ENCODE measurements at regions not wholly inside any gene's neighbourhood (a gene's known extent, or its start where the extent isn't known, plus 50 kb on each side); places are given as distances from the start of the nearest gene placed in this dataset.

DNA sequence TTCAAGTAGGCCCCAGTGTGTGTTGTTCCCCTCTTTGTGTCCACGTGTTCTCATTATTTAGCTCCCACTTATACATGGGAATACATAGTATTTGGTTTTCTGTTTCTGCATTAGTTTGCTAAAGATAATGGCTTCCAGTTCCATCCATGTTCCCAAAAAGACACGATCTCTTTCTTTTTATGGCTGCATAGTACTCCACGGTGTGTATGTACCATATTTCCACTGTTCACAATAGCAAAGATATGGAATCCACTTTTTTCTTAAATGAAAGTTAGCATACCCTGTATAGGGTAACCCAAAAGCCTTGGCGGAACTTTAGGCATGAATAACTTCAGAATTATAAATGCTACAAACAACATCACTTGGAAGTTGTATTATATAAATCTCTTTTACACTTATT, 83.4 kb upstream of the NDUFV2 start:
- H3K27me3 ChIP-seq (ENCODE audit: low read length): no peaks in the 10 kb centered on the region
- H3K27ac ChIP-seq (ENCODE audit: low read length): no peak overlapping the region
- ChIA-PET CTCF (no interaction called here), POLR2A (ENCODE audit: unreplicated experiment) (no interaction called here)
- no peaks in the 10 kb centered on the region for H3K9me3 ChIP-seq (ENCODE audit: low read length)
- no peaks in the 10 kb centered on the region for H3K36me3 ChIP-seq (ENCODE audit: low read depth, low read length)
- TF ChIP-seq, protein P1, sequence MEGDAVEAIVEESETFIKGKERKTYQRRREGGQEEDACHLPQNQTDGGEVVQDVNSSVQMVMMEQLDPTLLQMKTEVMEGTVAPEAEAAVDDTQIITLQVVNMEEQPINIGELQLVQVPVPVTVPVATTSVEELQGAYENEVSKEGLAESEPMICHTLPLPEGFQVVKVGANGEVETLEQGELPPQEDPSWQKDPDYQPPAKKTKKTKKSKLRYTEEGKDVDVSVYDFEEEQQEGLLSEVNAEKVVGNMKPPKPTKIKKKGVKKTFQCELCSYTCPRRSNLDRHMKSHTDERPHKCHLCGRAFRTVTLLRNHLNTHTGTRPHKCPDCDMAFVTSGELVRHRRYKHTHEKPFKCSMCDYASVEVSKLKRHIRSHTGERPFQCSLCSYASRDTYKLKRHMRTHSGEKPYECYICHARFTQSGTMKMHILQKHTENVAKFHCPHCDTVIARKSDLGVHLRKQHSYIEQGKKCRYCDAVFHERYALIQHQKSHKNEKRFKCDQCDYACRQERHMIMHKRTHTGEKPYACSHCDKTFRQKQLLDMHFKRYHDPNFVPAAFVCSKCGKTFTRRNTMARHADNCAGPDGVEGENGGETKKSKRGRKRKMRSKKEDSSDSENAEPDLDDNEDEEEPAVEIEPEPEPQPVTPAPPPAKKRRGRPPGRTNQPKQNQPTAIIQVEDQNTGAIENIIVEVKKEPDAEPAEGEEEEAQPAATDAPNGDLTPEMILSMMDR (conservative IDR thresholded peaks at IDR 0.05; ENCODE audit: low read depth, low read length): no peak
- H4K20me1 ChIP-seq (ENCODE audit: low read length): no peaks in the 10 kb centered on the region
- no peak overlapping the region for H3K9ac ChIP-seq (ENCODE audit: low read length)
- no peaks in the 10 kb centered on the region for H3K9me2 ChIP-seq (replicated peaks; ENCODE audit: low read length)
- peaks cover 32% of the 10 kb centered on the region for H3K4me1 ChIP-seq (ENCODE audit: insufficient read depth, low read length)
- no peak overlapping the region for H2AFZ ChIP-seq (ENCODE audit: low read length)
- no peak overlapping the region for H3K4me2 ChIP-seq (ENCODE audit: low read length)
- peaks cover 14% of the 10 kb centered on the region for H3F3A ChIP-seq (ENCODE audit: low read length, unreplicated experiment)
- no TSS peak for BruUV-seq (replicated peaks)
- H3K79me2 ChIP-seq (ENCODE audit: low read length): no peaks in the 10 kb centered on the region
- ATAC-seq (no peak), DNase-seq (no peak)
- no peak overlapping the region for H3K4me3 ChIP-seq (ENCODE audit: low read length)
- intact Hi-C loops (cut with micrococcal nuclease): no loop called here

DNA sequence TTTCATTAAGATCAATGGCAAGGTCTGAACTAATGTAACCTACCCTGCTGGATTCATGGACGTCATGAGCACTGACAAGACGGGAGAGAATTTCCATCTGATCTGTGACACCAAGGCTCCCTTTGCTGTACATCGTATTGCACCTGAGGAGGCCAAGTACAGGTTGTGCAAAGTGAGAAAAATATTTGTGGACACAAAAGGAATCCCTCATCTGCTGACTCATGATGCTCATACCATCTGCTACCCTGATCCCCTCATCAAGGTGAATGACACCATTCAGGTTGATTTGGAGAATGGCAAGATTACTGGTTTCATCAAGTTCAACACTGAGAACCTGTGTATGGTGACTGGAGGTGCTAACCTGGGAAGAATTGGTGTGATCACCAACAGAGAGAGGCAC, 82.3 kb upstream of the NDUFV2 start:
- H2AFZ ChIP-seq (ENCODE audit: low read length): no peak overlapping the region
- no peak overlapping the region for H3K9ac ChIP-seq (ENCODE audit: low read length)
- no peak for DNase-seq
- TF ChIP-seq EZH2 (IDR thresholded peaks at IDR 0.05; ENCODE audit: low read length, unreplicated experiment): no peak
- no peak for TF ChIP-seq EZH2phosphoT487 (IDR thresholded peaks at IDR 0.05; ENCODE audit: borderline replicate concordance, low read length)
- TF ChIP-seq, protein P1 (conservative IDR thresholded peaks at IDR 0.05; ENCODE audit: low read depth, low read length): no peak
- CTCF ChIA-PET: no interaction called here
- BruUV-seq (replicated peaks): no TSS peak
- H3K27ac ChIP-seq (ENCODE audit: low read length): no peak overlapping the region
- H3K79me2 ChIP-seq (ENCODE audit: low read length): no peaks in the 10 kb centered on the region
- H3K4me3 ChIP-seq (ENCODE audit: low read length): no peak overlapping the region
- ATAC-seq: no peak
- H4K20me1 ChIP-seq (ENCODE audit: low read length): no peaks in the 10 kb centered on the region
- H3K27me3 ChIP-seq (ENCODE audit: low read length): no peaks in the 10 kb centered on the region
- no peak overlapping the region for H3K4me2 ChIP-seq (ENCODE audit: low read length)
- no peaks in the 10 kb centered on the region for H3K36me3 ChIP-seq (ENCODE audit: low read depth, low read length)
- H3K9me3 ChIP-seq (ENCODE audit: low read length): no peaks in the 10 kb centered on the region
- peaks cover 16% of the 10 kb centered on the region for H3F3A ChIP-seq (ENCODE audit: low read length, unreplicated experiment)
- intact Hi-C loops (cut with micrococcal nuclease): no loop called here
- H3K9me2 ChIP-seq (replicated peaks; ENCODE audit: low read length): no peaks in the 10 kb centered on the region
- H3K4me1 ChIP-seq (ENCODE audit: insufficient read depth, low read length): peaks cover 35% of the 10 kb centered on the region
- POLR2A ChIA-PET (ENCODE audit: unreplicated experiment): no interaction called here

DNA sequence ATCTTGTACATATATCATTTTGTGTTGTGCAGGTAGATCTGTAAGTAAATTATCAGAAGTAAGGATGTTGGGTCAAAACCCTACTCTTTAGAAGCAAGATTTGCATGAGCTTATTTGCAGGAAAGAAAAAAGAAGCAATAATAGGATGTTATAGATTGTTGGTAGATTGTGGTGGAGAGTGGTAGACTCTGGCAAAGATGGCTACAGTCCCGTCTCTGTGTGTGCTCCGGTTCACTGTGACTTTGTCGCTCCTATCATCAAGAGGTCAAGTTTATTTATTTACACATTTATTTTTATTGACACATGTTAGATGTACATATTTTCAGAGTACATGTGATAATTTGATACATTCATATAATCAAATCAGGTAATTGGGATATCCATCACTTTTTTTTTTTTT, 81.0 kb upstream of the NDUFV2 start:
- Histone ChIP-seq H3K4me3 (ENCODE audit: low read length) (no peak overlapping the region), H3K36me3 (ENCODE audit: low read depth, low read length) (no peaks in the 10 kb centered on the region), H3K27ac (ENCODE audit: low read length) (no peak overlapping the region), H3K27me3 (ENCODE audit: low read length) (no peaks in the 10 kb centered on the region), H2AFZ (ENCODE audit: low read length) (no peak overlapping the region), H3F3A (ENCODE audit: low read length, unreplicated experiment) (peaks cover 17% of the 10 kb centered on the region), H3K79me2 (ENCODE audit: low read length) (no peaks in the 10 kb centered on the region), H4K20me1 (ENCODE audit: low read length) (no peaks in the 10 kb centered on the region), H3K9ac (ENCODE audit: low read length) (no peak overlapping the region), H3K4me2 (ENCODE audit: low read length) (no peak overlapping the region), H3K9me2 (replicated peaks; ENCODE audit: low read length) (no peaks in the 10 kb centered on the region), H3K9me3 (ENCODE audit: low read length) (no peaks in the 10 kb centered on the region), H3K4me1 (ENCODE audit: insufficient read depth, low read length) (peaks cover 41% of the 10 kb centered on the region)
- DNase-seq (no peak), ATAC-seq (no peak)
- TF ChIP-seq, protein P1 (conservative IDR thresholded peaks at IDR 0.05; ENCODE audit: low read depth, low read length): no peak
- TF ChIP-seq EZH2phosphoT487 (IDR thresholded peaks at IDR 0.05; ENCODE audit: borderline replicate concordance, low read length): no peak
- no peak for TF ChIP-seq EZH2 (IDR thresholded peaks at IDR 0.05; ENCODE audit: low read length, unreplicated experiment)
- CTCF ChIA-PET: no interaction called here
- BruUV-seq (replicated peaks): no TSS peak
- POLR2A ChIA-PET (ENCODE audit: unreplicated experiment): no interaction called here
- intact Hi-C loops (cut with micrococcal nuclease): no loop called here

All from PC-3 (cell line).